ENCODE measurements at regions not wholly inside any gene's neighbourhood (a gene's known extent, or its start where the extent isn't known, plus 50 kb on each side); places are given as distances from the start of the nearest gene placed in this dataset.

- TF ChIP-seq, protein P1, sequence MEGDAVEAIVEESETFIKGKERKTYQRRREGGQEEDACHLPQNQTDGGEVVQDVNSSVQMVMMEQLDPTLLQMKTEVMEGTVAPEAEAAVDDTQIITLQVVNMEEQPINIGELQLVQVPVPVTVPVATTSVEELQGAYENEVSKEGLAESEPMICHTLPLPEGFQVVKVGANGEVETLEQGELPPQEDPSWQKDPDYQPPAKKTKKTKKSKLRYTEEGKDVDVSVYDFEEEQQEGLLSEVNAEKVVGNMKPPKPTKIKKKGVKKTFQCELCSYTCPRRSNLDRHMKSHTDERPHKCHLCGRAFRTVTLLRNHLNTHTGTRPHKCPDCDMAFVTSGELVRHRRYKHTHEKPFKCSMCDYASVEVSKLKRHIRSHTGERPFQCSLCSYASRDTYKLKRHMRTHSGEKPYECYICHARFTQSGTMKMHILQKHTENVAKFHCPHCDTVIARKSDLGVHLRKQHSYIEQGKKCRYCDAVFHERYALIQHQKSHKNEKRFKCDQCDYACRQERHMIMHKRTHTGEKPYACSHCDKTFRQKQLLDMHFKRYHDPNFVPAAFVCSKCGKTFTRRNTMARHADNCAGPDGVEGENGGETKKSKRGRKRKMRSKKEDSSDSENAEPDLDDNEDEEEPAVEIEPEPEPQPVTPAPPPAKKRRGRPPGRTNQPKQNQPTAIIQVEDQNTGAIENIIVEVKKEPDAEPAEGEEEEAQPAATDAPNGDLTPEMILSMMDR (IDR thresholded peaks at IDR 0.05) = no peak
- TF ChIP-seq POLR2A (IDR thresholded peaks at IDR 0.05) = no peak
These were observed 318.5 kb downstream of the MIAT start for GRCh38 chr22:26975865-26976264.

Measured in Peyer's patch (tissue), 4 donors.